ENCODE measurements at regions not wholly inside any gene's neighbourhood (a gene's known extent, or its start where the extent isn't known, plus 50 kb on each side); places are given as distances from the start of the nearest gene placed in this dataset.
"Not testable (repeated sequence)": the region's sequence is repeated elsewhere in the genome, so short reads cannot be mapped to it uniquely, and the experiment has no call there.

- Mint-ChIP-seq H3K36me3 (ENCODE audit: low read depth) (no peaks in the 10 kb centered on the region), H3K27me3 (ENCODE audit: low read depth) (peaks cover 4% of the 10 kb centered on the region), H3K27ac (no peak overlapping the region), H3K4me3 (no peak overlapping the region), H3K4me1 (ENCODE audit: low read depth) (no peaks in the 10 kb centered on the region), H3K9me3 (peaks cover 2% of the 10 kb centered on the region)
- intact Hi-C loops (cut with micrococcal nuclease), result no loop called here
- DNase-seq, result no peak
- CTCF ChIA-PET, result no interaction called here
Measured at GRCh38 chr13:47757466-47758080, 243.5 kb downstream of the SUCLA2 start.

GRCh38 chr13:47747901-47748300 lies 253.2 kb downstream of the SUCLA2 start:
- CTCF ChIA-PET, result no interaction called here
- no peak for DNase-seq
- Mint-ChIP-seq H3K4me1 (ENCODE audit: low read depth) (no peaks in the 10 kb centered on the region), H3K27ac (no peak overlapping the region), H3K9me3 (no peaks in the 10 kb centered on the region), H3K36me3 (ENCODE audit: low read depth) (no peaks in the 10 kb centered on the region), H3K4me3 (no peak overlapping the region), H3K27me3 (ENCODE audit: low read depth) (no peaks in the 10 kb centered on the region)
- intact Hi-C loops (cut with micrococcal nuclease), result no loop called here

GRCh38 chr13:47726394-47726793 lies 274.7 kb downstream of the SUCLA2 start:
- CTCF ChIA-PET, result no interaction called here
- Mint-ChIP-seq H3K9me3 (no peaks in the 10 kb centered on the region), H3K4me3 (no peak overlapping the region), H3K27me3 (ENCODE audit: low read depth) (no peaks in the 10 kb centered on the region), H3K36me3 (ENCODE audit: low read depth) (no peaks in the 10 kb centered on the region), H3K27ac (no peak overlapping the region), H3K4me1 (ENCODE audit: low read depth) (no peaks in the 10 kb centered on the region)
- DNase-seq, result no peak
- intact Hi-C loops (cut with micrococcal nuclease), result no loop called here

- CTCF ChIA-PET, result no interaction called here
- no peaks in the 10 kb centered on the region for H3K36me3 Mint-ChIP-seq (ENCODE audit: low read depth)
- H3K4me3 Mint-ChIP-seq, result no peak overlapping the region
- intact Hi-C loops (cut with micrococcal nuclease), result no loop called here
- no peaks in the 10 kb centered on the region for H3K9me3 Mint-ChIP-seq
- no peaks in the 10 kb centered on the region for H3K27me3 Mint-ChIP-seq (ENCODE audit: low read depth)
- no peak for DNase-seq
- no peak overlapping the region for H3K27ac Mint-ChIP-seq
- H3K4me1 Mint-ChIP-seq (ENCODE audit: low read depth), result no peaks in the 10 kb centered on the region
Measured at GRCh38 chr13:47723898-47724297, 277.2 kb downstream of the SUCLA2 start.

- intact Hi-C loops (cut with micrococcal nuclease), result no loop called here
- H3K4me3 Mint-ChIP-seq, result no peak overlapping the region
- H3K27me3 Mint-ChIP-seq (ENCODE audit: low read depth), result no peaks in the 10 kb centered on the region
- no peak for DNase-seq
- no peaks in the 10 kb centered on the region for H3K9me3 Mint-ChIP-seq
- CTCF ChIA-PET, result no interaction called here
- no peaks in the 10 kb centered on the region for H3K4me1 Mint-ChIP-seq (ENCODE audit: low read depth)
- no peaks in the 10 kb centered on the region for H3K36me3 Mint-ChIP-seq (ENCODE audit: low read depth)
- H3K27ac Mint-ChIP-seq, result no peak overlapping the region
Measured at GRCh38 chr13:47719164-47719563, 281.9 kb downstream of the SUCLA2 start.

GRCh38 chr13:47718556-47718955 lies 282.5 kb downstream of the SUCLA2 start:
- Mint-ChIP-seq H3K9me3 (no peaks in the 10 kb centered on the region), H3K4me3 (no peak overlapping the region), H3K27me3 (ENCODE audit: low read depth) (no peaks in the 10 kb centered on the region), H3K36me3 (ENCODE audit: low read depth) (no peaks in the 10 kb centered on the region), H3K4me1 (ENCODE audit: low read depth) (no peaks in the 10 kb centered on the region), H3K27ac (no peak overlapping the region)
- intact Hi-C loops (cut with micrococcal nuclease), result no loop called here
- CTCF ChIA-PET, result no interaction called here
- DNase-seq, result no peak

GRCh38 chr13:47708386-47708785 lies 292.7 kb downstream of the SUCLA2 start:
- DNase-seq, result no peak
- intact Hi-C loops (cut with micrococcal nuclease), result no loop called here
- H3K4me1 Mint-ChIP-seq (ENCODE audit: low read depth), result no peaks in the 10 kb centered on the region
- no peak overlapping the region for H3K4me3 Mint-ChIP-seq
- CTCF ChIA-PET, result no interaction called here
- no peak overlapping the region for H3K27ac Mint-ChIP-seq
- H3K27me3 Mint-ChIP-seq (ENCODE audit: low read depth), result no peaks in the 10 kb centered on the region
- no peaks in the 10 kb centered on the region for H3K9me3 Mint-ChIP-seq
- H3K36me3 Mint-ChIP-seq (ENCODE audit: low read depth), result no peaks in the 10 kb centered on the region

- H3K9me3 Mint-ChIP-seq, result no peaks in the 10 kb centered on the region
- CTCF ChIA-PET, result no interaction called here
- no peak overlapping the region for H3K4me3 Mint-ChIP-seq
- H3K27ac Mint-ChIP-seq, result no peak overlapping the region
- H3K27me3 Mint-ChIP-seq (ENCODE audit: low read depth), result no peaks in the 10 kb centered on the region
- no peaks in the 10 kb centered on the region for H3K4me1 Mint-ChIP-seq (ENCODE audit: low read depth)
- intact Hi-C loops (cut with micrococcal nuclease), result no loop called here
- H3K36me3 Mint-ChIP-seq (ENCODE audit: low read depth), result no peaks in the 10 kb centered on the region
- DNase-seq, result no peak
Measured at GRCh38 chr13:47707414-47707813, 293.7 kb downstream of the SUCLA2 start.

GRCh38 chr13:47705185-47705584 lies 295.9 kb downstream of the SUCLA2 start:
- Mint-ChIP-seq H3K27me3 (ENCODE audit: low read depth) (no peaks in the 10 kb centered on the region), H3K36me3 (ENCODE audit: low read depth) (no peaks in the 10 kb centered on the region), H3K4me1 (ENCODE audit: low read depth) (no peaks in the 10 kb centered on the region), H3K27ac (no peak overlapping the region), H3K4me3 (no peak overlapping the region), H3K9me3 (no peaks in the 10 kb centered on the region)
- CTCF ChIA-PET, result interaction anchor here (1.6 kb wide), 1 partner anchor 69 kb away, joined by 3 read pairs; no protein-coding TSS in a partner anchor
- intact Hi-C loops (cut with micrococcal nuclease), result no loop called here
- DNase-seq, result no peak

- H3K27me3 Mint-ChIP-seq (ENCODE audit: low read depth), result no peaks in the 10 kb centered on the region
Measured at GRCh38 chr13:47696674-47697073, 304.4 kb downstream of the SUCLA2 start.

GRCh38 chr13:47687577-47687976 lies 313.5 kb downstream of the SUCLA2 start:
- H3K27me3 Mint-ChIP-seq (ENCODE audit: low read depth), result no peaks in the 10 kb centered on the region
- H3K9me3 Mint-ChIP-seq, result peaks cover 1% of the 10 kb centered on the region
- intact Hi-C loops (cut with micrococcal nuclease), result no loop called here
- no peak for DNase-seq
- no peak overlapping the region for H3K27ac Mint-ChIP-seq
- H3K4me3 Mint-ChIP-seq, result no peak overlapping the region
- no peaks in the 10 kb centered on the region for H3K36me3 Mint-ChIP-seq (ENCODE audit: low read depth)
- H3K4me1 Mint-ChIP-seq (ENCODE audit: low read depth), result no peaks in the 10 kb centered on the region
- CTCF ChIA-PET, result no interaction called here

More at GRCh38 chr13:47696674-47697073, 304.4 kb downstream of the SUCLA2 start:
- peaks cover 1% of the 10 kb centered on the region for H3K9me3 Mint-ChIP-seq
- no peaks in the 10 kb centered on the region for H3K36me3 Mint-ChIP-seq (ENCODE audit: low read depth)
- no peak overlapping the region for H3K4me3 Mint-ChIP-seq
- DNase-seq, result no peak
- intact Hi-C loops (cut with micrococcal nuclease), result no loop called here
- H3K4me1 Mint-ChIP-seq (ENCODE audit: low read depth), result no peaks in the 10 kb centered on the region
- H3K27ac Mint-ChIP-seq, result no peak overlapping the region
- CTCF ChIA-PET, result no interaction called here

- H3K27ac Mint-ChIP-seq; DNase-seq; CTCF ChIA-PET; H3K27me3 Mint-ChIP-seq (ENCODE audit: low read depth); H3K36me3 Mint-ChIP-seq (ENCODE audit: low read depth); H3K4me1 Mint-ChIP-seq (ENCODE audit: low read depth); H3K9me3 Mint-ChIP-seq; intact Hi-C loops (cut with micrococcal nuclease); H3K4me3 Mint-ChIP-seq: not testable (repeated sequence)
Measured at GRCh38 chr13:47685156-47685555, 315.9 kb downstream of the SUCLA2 start.

GRCh38 chr13:47680748-47681147 lies 320.3 kb downstream of the SUCLA2 start:
- CTCF ChIA-PET, result interaction anchor here (0.6 kb wide), 1 partner anchor 45 kb away, joined by 4 read pairs; no protein-coding TSS in a partner anchor
- H3K4me1 Mint-ChIP-seq (ENCODE audit: low read depth), result no peaks in the 10 kb centered on the region
- no peak overlapping the region for H3K4me3 Mint-ChIP-seq
- H3K27me3 Mint-ChIP-seq (ENCODE audit: low read depth), result no peaks in the 10 kb centered on the region
- no peak for DNase-seq
- intact Hi-C loops (cut with micrococcal nuclease), result no loop called here
- H3K9me3 Mint-ChIP-seq, result no peaks in the 10 kb centered on the region
- no peak overlapping the region for H3K27ac Mint-ChIP-seq
- H3K36me3 Mint-ChIP-seq (ENCODE audit: low read depth), result no peaks in the 10 kb centered on the region
